HepG2 (cell line): ENCODE measurements at regions not wholly inside any gene's neighbourhood (a gene's known extent, or its start where the extent isn't known, plus 50 kb on each side); places are given as distances from the start of the nearest gene placed in this dataset.

Source experiments
- ATAC-seq: fragments of 200-7000 bp; cut with Tn5 transposase; 3 replicates; pipeline ENCODE4 v1.9.1; 2020; ENCODE audit warnings: mild to moderate bottlenecking, moderate library complexity
- BruUV-seq: library from RNA; stranded (reverse); fragments of 400-500 nt; replicated peaks from 2 replicates; lab custom pipeline; 2021; lab: Mats Ljungman, UMichigan
- CTCF ChIA-PET: fragments of 300-600 bp; formaldehyde crosslinking; extraction: SDS; loops from one replicate; lab custom pipeline; 2021; ENCODE audit warnings: low total read pairs, inconsistent platforms, low intra/inter-chr PET ratio; lab: Yijun Ruan, JAX
- POLR2A ChIA-PET: fragments of 350-600 bp; sonication (Branson Sonifier 250); formaldehyde crosslinking; loops from one replicate; lab custom pipeline; 2020; ENCODE audit warnings: antibody characterized with exemption, inconsistent platforms; lab: Yijun Ruan, JAX
- DNase-seq: peaks from one replicate; pipeline ENCODE4 v3.0.0-alpha.2; 2015; ENCODE audit warnings: low spot score
- FAIRE-seq: peaks from 3 replicates; lab custom pipeline; 2011; peaks lifted over from hg19 to GRCh38; lab: Jason Lieb, UNC
- H2AFZ ChIP-seq: one replicate; pipeline ENCODE4 v1.6.1; 2011; ENCODE audit warnings: low read length, inconsistent platforms
- H3K27ac ChIP-seq: fragments of 300-600 bp; 3 replicates; pipeline ENCODE4 v1.8.0; 2011; ENCODE audit warnings: mixed run types, mild to moderate bottlenecking, mixed read lengths, low read length, inconsistent platforms; ENCODE audit not compliant: insufficient read depth; ENCODE audit errors: extremely low read length
- H3K27me3 ChIP-seq, 2 experiments: fragments of 200-600 bp in 1 of 2; 2 replicates in 1 of 2; 3 replicates in 1 of 2; pipeline versions ENCODE4 v1.6.0 to v1.8.0; 2011; ENCODE audit warnings: low read length in 2 of 2, mild to moderate bottlenecking in 2 of 2, moderate library complexity in 2 of 2, inconsistent platforms in 1 of 2; ENCODE audit not compliant: insufficient read depth in 2 of 2, control insufficient read depth in 1 of 2
- H3K36me3 ChIP-seq, 2 experiments: fragments of 200-600 bp in 1 of 2; replicated peaks in 1 of 2; 2 replicates in 1 of 2; 3 replicates in 1 of 2; pipeline versions ENCODE4 v1.5.1 to v1.8.0; 2011; ENCODE audit warnings: low read length in 2 of 2, inconsistent platforms in 1 of 2; ENCODE audit not compliant: insufficient read depth in 2 of 2, control insufficient read depth in 1 of 2
- H3K4me1 ChIP-seq: 2 replicates; pipeline ENCODE4 v1.5.1; 2012; ENCODE audit warnings: low read length, inconsistent platforms; ENCODE audit not compliant: insufficient read depth
- H3K4me2 ChIP-seq: 2 replicates; pipeline ENCODE4 v1.6.0; 2011; ENCODE audit warnings: low read depth, low read length, inconsistent platforms
- H3K4me3 ChIP-seq, 3 experiments: fragments of 200-600 bp in 1 of 3; sonication (generic), shearing (Covaris generic) in 1 of 3; replicated peaks in 1 of 3; 2 replicates each; pipeline ENCODE4 v1.5.1; 2011 to 2016; ENCODE audit warnings: low read length in 3 of 3, inconsistent platforms in 2 of 3, low read depth in 2 of 3, mild to moderate bottlenecking in 2 of 3, control low read depth in 1 of 3, mixed read lengths in 1 of 3; ENCODE audit not compliant: insufficient read depth in 1 of 3
- H3K79me2 ChIP-seq: one replicate; pipeline ENCODE4 v1.6.1; 2011; ENCODE audit warnings: low read length, inconsistent platforms; ENCODE audit not compliant: insufficient read depth
- H3K9ac ChIP-seq: 2 replicates; pipeline ENCODE4 v1.6.0; 2011; ENCODE audit warnings: mild to moderate bottlenecking, low read depth, low read length, inconsistent platforms; ENCODE audit not compliant: insufficient read depth
- H3K9me3 ChIP-seq: 2 replicates; pipeline ENCODE4 v1.5.1; 2012; ENCODE audit warnings: mild to moderate bottlenecking, low read length
- H4K20me1 ChIP-seq: 2 replicates; pipeline ENCODE4 v1.6.0; 2011; ENCODE audit warnings: inconsistent platforms, mild to moderate bottlenecking, low read length, moderate library complexity; ENCODE audit not compliant: insufficient read depth
- ARNT ChIP-seq: fragments of 450-650 bp; IDR thresholded peaks from 2 replicates; pipeline ENCODE4 v1.6.1; 2017
- CENPT ChIP-seq: sonication (generic); formaldehyde crosslinking; IDR thresholded peaks from 2 replicates; pipeline ENCODE4 v1.8.0; 2022; ENCODE audit warnings: low read depth, mild to moderate bottlenecking, moderate library complexity, missing genetic modification reagents
- KLF12 ChIP-seq: sonication (generic); formaldehyde crosslinking; IDR thresholded peaks from 2 replicates; pipeline ENCODE4 v1.4.0; 2020; ENCODE audit warnings: missing genetic modification reagents, borderline replicate concordance
- PRDM15 ChIP-seq: sonication (generic); formaldehyde crosslinking; IDR thresholded peaks from 2 replicates; pipeline ENCODE4 v1.4.0; 2020; ENCODE audit warnings: missing genetic modification reagents
- PRMT3 ChIP-seq: sonication (generic); formaldehyde crosslinking; IDR thresholded peaks from 2 replicates; pipeline ENCODE4 v1.8.1; 2022; ENCODE audit warnings: low read depth, mild to moderate bottlenecking, moderate library complexity, missing genetic modification reagents, borderline replicate concordance
- SKIL ChIP-seq: sonication (generic); formaldehyde crosslinking; IDR thresholded peaks from 2 replicates; pipeline ENCODE4 v1.8.0; 2022; ENCODE audit warnings: missing genetic modification reagents, mild to moderate bottlenecking, moderate library complexity, borderline replicate concordance
- ZNF143 ChIP-seq: sonication (generic); formaldehyde crosslinking; IDR thresholded peaks from 2 replicates; pipeline ENCODE4 v1.4.0; 2020; ENCODE audit warnings: missing genetic modification reagents
- ZNF792 ChIP-seq: IDR thresholded peaks from 2 replicates; pipeline ENCODE4 v1.6.1; 2016
- WGBS: methylation state at CpG from one replicate; pipeline ENCODE4 v1.1.6; 2017; ENCODE audit warnings: low lambda C conversion rate; 5-methylcytosine and 5-hydroxymethylcytosine counted together
- in situ Hi-C: cut with HindIII; loops from 2 replicates; pipeline ENCODE4 v1.10.0; 2017; ENCODE audit warnings: low pct_unique_long_range_greater_than_20kb; ENCODE audit not compliant: extremely low pct_ligation_motif_present
- intact Hi-C: fragments of 100-400 bp; cut with micrococcal nuclease; formaldehyde crosslinking; loops from one replicate; pipeline ENCODE4 v1.10.0; 2022; ENCODE audit not compliant: unreplicated experiment
- TF ChIP-seq, protein P1 (sequence below): sonication (generic); formaldehyde crosslinking; IDR thresholded peaks from 2 replicates; pipeline ENCODE4 v1.5.0; 2020; ENCODE audit warnings: mild to moderate bottlenecking, missing genetic modification reagents, moderate library complexity
- TF ChIP-seq, protein P2 (sequence below): sonication (generic); formaldehyde crosslinking; IDR thresholded peaks from 2 replicates; pipeline ENCODE4 v1.8.0; 2022; ENCODE audit warnings: mild to moderate bottlenecking, missing genetic modification reagents, moderate library complexity

- Histone ChIP-seq H3K79me2 (no peaks in the 10 kb centered on the region), H3K36me3 (no peaks in the 10 kb centered on the region), H3K4me3 (no peak overlapping the region), H4K20me1 (no peaks in the 10 kb centered on the region), H2AFZ (no peak overlapping the region), H3K9ac (no peak overlapping the region), H3K4me1 (peaks cover 41% of the 10 kb centered on the region), H3K9me3 (no peaks in the 10 kb centered on the region), H3K4me2 (no peak overlapping the region), H3K27ac (no peak overlapping the region), H3K27me3 (peaks cover 0 to 8% of the 10 kb centered on the region in 2 experiments; a peak in 2 of 5 replicates)
- no TSS peak for BruUV-seq
- POLR2A ChIA-PET = no interaction called here
- DNase-seq (no peak), ATAC-seq (no peak), FAIRE-seq (no peak)
- WGBS = 44% methylated on average over 6 of the region's 10 CpGs
- CTCF ChIA-PET = no interaction called here
- intact Hi-C loops (no loop called here), in situ Hi-C loops (no loop called here)
- no peak for TF ChIP-seq ZNF792 (CRISPR knock-in tag)
- TF ChIP-seq KLF12 = no peak
- TF ChIP-seq PRMT3 (CRISPR knock-in tag) = no peak
- TF ChIP-seq, protein P1, sequence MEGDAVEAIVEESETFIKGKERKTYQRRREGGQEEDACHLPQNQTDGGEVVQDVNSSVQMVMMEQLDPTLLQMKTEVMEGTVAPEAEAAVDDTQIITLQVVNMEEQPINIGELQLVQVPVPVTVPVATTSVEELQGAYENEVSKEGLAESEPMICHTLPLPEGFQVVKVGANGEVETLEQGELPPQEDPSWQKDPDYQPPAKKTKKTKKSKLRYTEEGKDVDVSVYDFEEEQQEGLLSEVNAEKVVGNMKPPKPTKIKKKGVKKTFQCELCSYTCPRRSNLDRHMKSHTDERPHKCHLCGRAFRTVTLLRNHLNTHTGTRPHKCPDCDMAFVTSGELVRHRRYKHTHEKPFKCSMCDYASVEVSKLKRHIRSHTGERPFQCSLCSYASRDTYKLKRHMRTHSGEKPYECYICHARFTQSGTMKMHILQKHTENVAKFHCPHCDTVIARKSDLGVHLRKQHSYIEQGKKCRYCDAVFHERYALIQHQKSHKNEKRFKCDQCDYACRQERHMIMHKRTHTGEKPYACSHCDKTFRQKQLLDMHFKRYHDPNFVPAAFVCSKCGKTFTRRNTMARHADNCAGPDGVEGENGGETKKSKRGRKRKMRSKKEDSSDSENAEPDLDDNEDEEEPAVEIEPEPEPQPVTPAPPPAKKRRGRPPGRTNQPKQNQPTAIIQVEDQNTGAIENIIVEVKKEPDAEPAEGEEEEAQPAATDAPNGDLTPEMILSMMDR (CRISPR knock-in tag) = no peak
- no peak for TF ChIP-seq ZNF143
- no peak for TF ChIP-seq PRDM15 (CRISPR knock-in tag)
- no peak for TF ChIP-seq ARNT
- TF ChIP-seq, protein P2, sequence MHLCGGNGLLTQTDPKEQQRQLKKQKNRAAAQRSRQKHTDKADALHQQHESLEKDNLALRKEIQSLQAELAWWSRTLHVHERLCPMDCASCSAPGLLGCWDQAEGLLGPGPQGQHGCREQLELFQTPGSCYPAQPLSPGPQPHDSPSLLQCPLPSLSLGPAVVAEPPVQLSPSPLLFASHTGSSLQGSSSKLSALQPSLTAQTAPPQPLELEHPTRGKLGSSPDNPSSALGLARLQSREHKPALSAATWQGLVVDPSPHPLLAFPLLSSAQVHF (CRISPR knock-in tag) = no peak
- no peak for TF ChIP-seq CENPT (CRISPR knock-in tag)
- no peak for TF ChIP-seq SKIL
These were observed 123.0 kb downstream of the ASB7 start for GRCh38 chr15:100725121-100726069.
